Uterus (tissue), 2 donors: ENCODE measurements at regions not wholly inside any gene's neighbourhood (a gene's known extent, or its start where the extent isn't known, plus 50 kb on each side); places are given as distances from the start of the nearest gene placed in this dataset.

ENCODE experiments used
- CTCF ChIP-seq, 4 experiments: fragments of 200-600 bp in 2 of 4; fragments of 450-650 bp in 2 of 4; sonication (generic) in 2 of 4; IDR thresholded peaks; one replicate each; pipeline ENCODE4 v1.5.1; 2016 to 2019; ENCODE audit warnings: antibody characterized with exemption in 4 of 4, mild to moderate bottlenecking in 2 of 4, moderate library complexity in 1 of 4
- POLR2A ChIP-seq, 2 donors: fragments of 450-650 bp; IDR thresholded peaks; one replicate each; pipeline ENCODE4 v1.6.1; 2016; ENCODE audit warnings: antibody characterized with exemption in 2 of 2, mild to moderate bottlenecking in 1 of 2, moderate library complexity in 1 of 2

GRCh38 chr6:23559587-23560343 lies 566.2 kb upstream of the NRSN1 start:
- TF ChIP-seq CTCF (IDR thresholded peaks at IDR 0.05) (no peak), POLR2A (IDR thresholded peaks at IDR 0.05) (no peak)
